ENCODE measurements at regions not wholly inside any gene's neighbourhood (a gene's known extent, or its start where the extent isn't known, plus 50 kb on each side); places are given as distances from the start of the nearest gene placed in this dataset.

DNA sequence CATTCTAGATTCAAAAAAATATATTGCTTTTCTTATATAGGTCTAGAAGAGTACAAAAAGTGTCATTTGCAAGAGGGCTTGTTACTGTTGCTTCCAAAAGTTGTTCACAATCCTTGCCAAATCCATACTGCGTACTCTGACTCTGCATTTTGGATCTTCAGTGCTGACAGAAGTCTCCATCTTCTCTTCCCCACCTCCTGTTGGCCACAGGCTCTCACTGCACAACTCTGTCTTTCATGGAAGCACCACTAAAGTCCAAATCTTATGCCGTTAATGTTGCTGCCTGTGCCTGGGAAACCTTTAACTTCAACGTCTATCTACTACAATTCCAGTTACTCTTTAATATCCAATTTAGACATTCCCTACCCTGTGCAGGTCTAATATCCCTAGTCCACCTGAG is 419.9 kb downstream of the NR2F2 start:
- H3K9me2 ChIP-seq (replicated peaks; ENCODE audit: insufficient read depth, low read length), result no peaks in the 10 kb centered on the region

DNA sequence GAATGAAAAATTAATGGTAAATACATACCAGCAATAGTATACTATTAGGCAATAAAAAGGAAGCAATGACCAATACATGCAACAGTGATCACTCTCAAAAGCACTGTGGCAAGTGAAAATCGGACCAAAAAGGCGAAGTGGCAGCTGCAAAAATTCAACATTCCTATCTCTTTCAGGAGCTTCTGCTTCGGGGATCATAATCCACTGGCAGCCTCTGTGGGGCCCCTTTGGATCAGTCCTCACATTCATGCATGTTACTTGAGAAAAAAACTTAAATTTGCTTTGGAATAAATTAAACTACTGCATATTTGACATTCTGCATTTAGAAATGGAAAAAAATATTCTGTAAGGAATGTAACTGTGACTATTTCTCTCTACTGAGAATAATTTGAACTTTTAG is 425.6 kb downstream of the NR2F2 start:
- H3K9me3 ChIP-seq (replicated peaks; ENCODE audit: insufficient read depth, low read length), result no peaks in the 10 kb centered on the region
- H3F3A ChIP-seq (ENCODE audit: insufficient read depth, low read length), result no peaks in the 10 kb centered on the region
- no peaks in the 10 kb centered on the region for H3K9me2 ChIP-seq (replicated peaks; ENCODE audit: insufficient read depth, low read length)
- no peaks in the 10 kb centered on the region for H4K20me1 ChIP-seq (ENCODE audit: insufficient read depth, low read length)
- no peak overlapping the region for H3K27ac ChIP-seq (ENCODE audit: low read length)
- H3K9ac ChIP-seq (ENCODE audit: low read length), result no peak overlapping the region
- no peak overlapping the region for H3K4me3 ChIP-seq (ENCODE audit: low read length)
- no peaks in the 10 kb centered on the region for H3K79me2 ChIP-seq (ENCODE audit: low read length)
- DNase-seq, result no peak
- no peaks in the 10 kb centered on the region for H3K27me3 ChIP-seq (replicated peaks; ENCODE audit: insufficient read depth, low read length)
- no peak overlapping the region for H2AFZ ChIP-seq (ENCODE audit: low read length)
- no peak overlapping the region for H3K4me2 ChIP-seq (ENCODE audit: low read depth, low read length)
- H3K36me3 ChIP-seq (replicated peaks; ENCODE audit: insufficient read depth, low read length), result no peaks in the 10 kb centered on the region
- no peaks in the 10 kb centered on the region for H3K4me1 ChIP-seq (ENCODE audit: low read length)
- TF ChIP-seq, protein P1, sequence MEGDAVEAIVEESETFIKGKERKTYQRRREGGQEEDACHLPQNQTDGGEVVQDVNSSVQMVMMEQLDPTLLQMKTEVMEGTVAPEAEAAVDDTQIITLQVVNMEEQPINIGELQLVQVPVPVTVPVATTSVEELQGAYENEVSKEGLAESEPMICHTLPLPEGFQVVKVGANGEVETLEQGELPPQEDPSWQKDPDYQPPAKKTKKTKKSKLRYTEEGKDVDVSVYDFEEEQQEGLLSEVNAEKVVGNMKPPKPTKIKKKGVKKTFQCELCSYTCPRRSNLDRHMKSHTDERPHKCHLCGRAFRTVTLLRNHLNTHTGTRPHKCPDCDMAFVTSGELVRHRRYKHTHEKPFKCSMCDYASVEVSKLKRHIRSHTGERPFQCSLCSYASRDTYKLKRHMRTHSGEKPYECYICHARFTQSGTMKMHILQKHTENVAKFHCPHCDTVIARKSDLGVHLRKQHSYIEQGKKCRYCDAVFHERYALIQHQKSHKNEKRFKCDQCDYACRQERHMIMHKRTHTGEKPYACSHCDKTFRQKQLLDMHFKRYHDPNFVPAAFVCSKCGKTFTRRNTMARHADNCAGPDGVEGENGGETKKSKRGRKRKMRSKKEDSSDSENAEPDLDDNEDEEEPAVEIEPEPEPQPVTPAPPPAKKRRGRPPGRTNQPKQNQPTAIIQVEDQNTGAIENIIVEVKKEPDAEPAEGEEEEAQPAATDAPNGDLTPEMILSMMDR (IDR thresholded peaks at IDR 0.05; ENCODE audit: low read length), result no peak
- TF ChIP-seq EZH2 (optimal IDR thresholded peaks at IDR 0.05; ENCODE audit: low read depth, low read length), result no peak
- no peak for TF ChIP-seq EZH2phosphoT487 (IDR thresholded peaks at IDR 0.05; ENCODE audit: low read length)

More for the DNA sequence above, 419.9 kb downstream of the NR2F2 start:
- Histone ChIP-seq H3K9ac (ENCODE audit: low read length) (no peak overlapping the region), H2AFZ (ENCODE audit: low read length) (no peak overlapping the region), H4K20me1 (ENCODE audit: insufficient read depth, low read length) (no peaks in the 10 kb centered on the region), H3K27me3 (replicated peaks; ENCODE audit: insufficient read depth, low read length) (no peaks in the 10 kb centered on the region), H3K36me3 (replicated peaks; ENCODE audit: insufficient read depth, low read length) (no peaks in the 10 kb centered on the region), H3K9me3 (replicated peaks; ENCODE audit: insufficient read depth, low read length) (no peaks in the 10 kb centered on the region), H3K4me1 (ENCODE audit: low read length) (no peaks in the 10 kb centered on the region), H3K79me2 (ENCODE audit: low read length) (no peaks in the 10 kb centered on the region), H3K4me2 (ENCODE audit: low read depth, low read length) (no peak overlapping the region), H3K4me3 (ENCODE audit: low read length) (no peak overlapping the region), H3K27ac (ENCODE audit: low read length) (no peak overlapping the region), H3F3A (ENCODE audit: insufficient read depth, low read length) (no peaks in the 10 kb centered on the region)
- no peak for DNase-seq
- TF ChIP-seq, protein P1 (IDR thresholded peaks at IDR 0.05; ENCODE audit: low read length), result no peak
- TF ChIP-seq EZH2phosphoT487 (IDR thresholded peaks at IDR 0.05; ENCODE audit: low read length), result no peak
- TF ChIP-seq EZH2 (optimal IDR thresholded peaks at IDR 0.05; ENCODE audit: low read depth, low read length), result no peak

DNA sequence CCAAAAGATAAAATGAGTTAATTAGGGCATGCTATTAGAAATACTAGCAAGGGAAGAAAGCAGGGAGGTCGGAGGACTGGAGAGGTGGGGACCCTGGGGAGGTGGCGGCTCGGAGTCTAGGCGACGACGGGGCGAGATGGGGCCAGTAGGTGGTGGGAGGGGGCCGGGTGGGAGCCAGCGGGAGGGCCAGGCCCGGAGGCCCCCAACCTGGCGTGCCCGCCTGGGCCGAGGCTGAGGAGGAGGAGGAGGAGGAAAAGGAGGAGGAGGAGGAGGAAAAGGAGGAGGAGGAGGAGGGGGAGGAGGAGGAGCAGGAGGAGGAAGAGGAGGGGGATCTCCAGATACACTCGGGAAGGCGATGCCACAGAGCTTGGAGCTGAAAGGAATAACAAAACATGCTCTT is 426.2 kb downstream of the NR2F2 start:
- no peaks in the 10 kb centered on the region for H4K20me1 ChIP-seq (ENCODE audit: insufficient read depth, low read length)
- H3K4me2 ChIP-seq (ENCODE audit: low read depth, low read length), result no peak overlapping the region
- H3K36me3 ChIP-seq (replicated peaks; ENCODE audit: insufficient read depth, low read length), result no peaks in the 10 kb centered on the region
- no peaks in the 10 kb centered on the region for H3K9me3 ChIP-seq (replicated peaks; ENCODE audit: insufficient read depth, low read length)
- no peaks in the 10 kb centered on the region for H3F3A ChIP-seq (ENCODE audit: insufficient read depth, low read length)
- TF ChIP-seq EZH2 (optimal IDR thresholded peaks at IDR 0.05; ENCODE audit: low read depth, low read length) (no peak), EZH2phosphoT487 (IDR thresholded peaks at IDR 0.05; ENCODE audit: low read length) (no peak)
- TF ChIP-seq, protein P1 (IDR thresholded peaks at IDR 0.05; ENCODE audit: low read length), result no peak
- no peak for DNase-seq
- H3K4me3 ChIP-seq (ENCODE audit: low read length), result no peak overlapping the region
- no peaks in the 10 kb centered on the region for H3K4me1 ChIP-seq (ENCODE audit: low read length)
- no peak overlapping the region for H3K9ac ChIP-seq (ENCODE audit: low read length)
- H3K27me3 ChIP-seq (replicated peaks; ENCODE audit: insufficient read depth, low read length), result no peaks in the 10 kb centered on the region
- H3K9me2 ChIP-seq (replicated peaks; ENCODE audit: insufficient read depth, low read length), result no peaks in the 10 kb centered on the region
- H3K79me2 ChIP-seq (ENCODE audit: low read length), result no peaks in the 10 kb centered on the region
- no peak overlapping the region for H3K27ac ChIP-seq (ENCODE audit: low read length)
- H2AFZ ChIP-seq (ENCODE audit: low read length), result no peak overlapping the region

Measured in MM.1S (cell line).